Subcutaneous abdominal adipose tissue (tissue), 5 donors: ENCODE measurements at regions not wholly inside any gene's neighbourhood (a gene's known extent, or its start where the extent isn't known, plus 50 kb on each side); places are given as distances from the start of the nearest gene placed in this dataset.

ENCODE experiments used
- H3K27ac ChIP-seq: one replicate; pipeline ENCODE4 v1.7.0; 2013; ENCODE audit warnings: low read depth, mild to moderate bottlenecking, inconsistent platforms, low read length, moderate library complexity
- H3K27me3 ChIP-seq, 5 donors: one replicate each; pipeline ENCODE4 v1.7.0; 2013; ENCODE audit warnings: low read length in 5 of 5, inconsistent platforms in 1 of 5; ENCODE audit not compliant: control insufficient read depth in 5 of 5, insufficient read depth in 4 of 5
- H3K36me3 ChIP-seq, 5 donors: one replicate each; pipeline ENCODE4 v1.7.0; 2013; ENCODE audit warnings: low read length in 5 of 5; ENCODE audit not compliant: control insufficient read depth in 5 of 5, insufficient read depth in 5 of 5
- H3K4me1 ChIP-seq, 5 donors: one replicate each; pipeline ENCODE4 v1.7.0; 2013; ENCODE audit warnings: low read length in 5 of 5, mild to moderate bottlenecking in 3 of 5, moderate library complexity in 1 of 5; ENCODE audit not compliant: control insufficient read depth in 5 of 5, insufficient read depth in 5 of 5
- H3K4me3 ChIP-seq, 5 donors: one replicate each; pipeline ENCODE4 v1.7.0; 2013; ENCODE audit warnings: low read length in 5 of 5, low read depth in 1 of 5
- H3K9ac ChIP-seq, 5 donors: one replicate each; pipeline ENCODE4 v1.7.0; 2013; ENCODE audit warnings: low read length in 5 of 5, mild to moderate bottlenecking in 4 of 5, moderate library complexity in 3 of 5
- H3K9me3 ChIP-seq, 5 donors: one replicate each; pipeline ENCODE4 v1.7.0; 2013; ENCODE audit warnings: low read length in 5 of 5; ENCODE audit not compliant: control insufficient read depth in 5 of 5
- donor health status: healthy.
- donor health status: healthy.
- donor health status: healthy.
- donor health status: healthy.
- donor health status: healthy.

- Histone ChIP-seq H3K9me3 (peaks cover 4 to 18% (median 10%) of the 10 kb centered on the region in 5 donors), H3K4me3 (no peak overlapping the region), H3K36me3 (no peaks in the 10 kb centered on the region), H3K4me1 (peaks cover 0 to 60% (median 26%) of the 10 kb centered on the region in 5 donors), H3K9ac (no peak overlapping the region), H3K27ac (peak overlapping the region; percentile 67), H3K27me3 (peaks cover 4 to 30% (median 14%) of the 10 kb centered on the region in 5 donors)
These were observed 187.0 kb upstream of the C14orf180 start for GRCh38 chr14:104392396-104393198.

GRCh38 chr14:104393199-104393897, 186.2 kb upstream of the C14orf180 start:
- H3K27ac ChIP-seq, result peak overlapping the region; percentile 67

GRCh38 chr14:104393898-104394381, 185.6 kb upstream of the C14orf180 start:
- peaks cover 4 to 24% (median 14%) of the 10 kb centered on the region in 5 donors for H3K27me3 ChIP-seq
- no peaks in the 10 kb centered on the region for H3K36me3 ChIP-seq
- no peak overlapping the region for H3K9ac ChIP-seq
- peaks cover 0 to 55% (median 26%) of the 10 kb centered on the region in 5 donors for H3K4me1 ChIP-seq
- H3K27ac ChIP-seq, result peak overlapping the region; percentile 67
- no peak overlapping the region for H3K4me3 ChIP-seq
- peaks cover 6 to 31% (median 22%) of the 10 kb centered on the region in 5 donors for H3K9me3 ChIP-seq

More at GRCh38 chr14:104393199-104393897, 186.2 kb upstream of the C14orf180 start:
- Histone ChIP-seq H3K4me1 (peaks cover 0 to 55% (median 26%) of the 10 kb centered on the region in 5 donors), H3K9me3 (peaks cover 6 to 25% (median 17%) of the 10 kb centered on the region in 5 donors), H3K36me3 (no peaks in the 10 kb centered on the region), H3K27me3 (peaks cover 4 to 26% (median 14%) of the 10 kb centered on the region in 5 donors), H3K4me3 (no peak overlapping the region), H3K9ac (no peak overlapping the region)

- Histone ChIP-seq H3K9ac (no peak overlapping the region), H3K27me3 (peaks cover 4 to 23% (median 14%) of the 10 kb centered on the region in 5 donors), H3K27ac (no peak overlapping the region), H3K36me3 (no peaks in the 10 kb centered on the region), H3K4me3 (peak overlapping the region in 1 of 5 donors; percentile 23), H3K9me3 (peaks cover 6 to 35% (median 26%) of the 10 kb centered on the region in 5 donors), H3K4me1 (peaks cover 0 to 51% (median 26%) of the 10 kb centered on the region in 5 donors)
These were observed 185.1 kb upstream of the C14orf180 start for GRCh38 chr14:104394409-104394851.

- H3K27me3 ChIP-seq, result peaks cover 4 to 19% (median 14%) of the 10 kb centered on the region in 5 donors
- no peak overlapping the region for H3K27ac ChIP-seq
- H3K9ac ChIP-seq, result no peak overlapping the region
- H3K4me3 ChIP-seq, result no peak overlapping the region
- peaks cover 6 to 41% (median 32%) of the 10 kb centered on the region in 5 donors for H3K9me3 ChIP-seq
- no peaks in the 10 kb centered on the region for H3K36me3 ChIP-seq
- H3K4me1 ChIP-seq, result peaks cover 0 to 47% (median 26%) of the 10 kb centered on the region in 5 donors
These were observed 184.3 kb upstream of the C14orf180 start for GRCh38 chr14:104395276-104395675.

GRCh38 chr14:104395941-104396681, 183.5 kb upstream of the C14orf180 start:
- Histone ChIP-seq H3K4me1 (peaks cover 0 to 47% (median 26%) of the 10 kb centered on the region in 5 donors), H3K27ac (no peak overlapping the region), H3K27me3 (peaks cover 4 to 19% (median 14%) of the 10 kb centered on the region in 5 donors), H3K4me3 (no peak overlapping the region), H3K9ac (no peak overlapping the region), H3K36me3 (no peaks in the 10 kb centered on the region), H3K9me3 (peaks cover 6 to 41% (median 32%) of the 10 kb centered on the region in 5 donors)

GRCh38 chr14:104396682-104397470, 182.7 kb upstream of the C14orf180 start:
- H3K9me3 ChIP-seq, result peaks cover 6 to 41% (median 32%) of the 10 kb centered on the region in 5 donors
- no peak overlapping the region for H3K9ac ChIP-seq
- peaks cover 4 to 17% (median 12%) of the 10 kb centered on the region in 5 donors for H3K27me3 ChIP-seq
- peaks cover 0 to 45% (median 26%) of the 10 kb centered on the region in 5 donors for H3K4me1 ChIP-seq
- H3K27ac ChIP-seq, result no peak overlapping the region
- no peak overlapping the region for H3K4me3 ChIP-seq
- no peaks in the 10 kb centered on the region for H3K36me3 ChIP-seq

- H3K27ac ChIP-seq, result no peak overlapping the region
- H3K9ac ChIP-seq, result no peak overlapping the region
- peaks cover 6 to 41% (median 32%) of the 10 kb centered on the region in 5 donors for H3K9me3 ChIP-seq
- H3K4me1 ChIP-seq, result peaks cover 0 to 40% (median 25%) of the 10 kb centered on the region in 5 donors
- H3K4me3 ChIP-seq, result no peak overlapping the region
- no peaks in the 10 kb centered on the region for H3K36me3 ChIP-seq
- H3K27me3 ChIP-seq, result peaks cover 2 to 14% (median 11%) of the 10 kb centered on the region in 5 donors
These were observed 181.6 kb upstream of the C14orf180 start for GRCh38 chr14:104397956-104398355.

GRCh38 chr14:104398656-104399055, 180.9 kb upstream of the C14orf180 start:
- peaks cover 2 to 17% (median 8%) of the 10 kb centered on the region in 5 donors for H3K27me3 ChIP-seq
- H3K36me3 ChIP-seq, result no peaks in the 10 kb centered on the region
- H3K9me3 ChIP-seq, result peaks cover 6 to 41% (median 32%) of the 10 kb centered on the region in 5 donors
- H3K9ac ChIP-seq, result no peak overlapping the region
- H3K4me3 ChIP-seq, result no peak overlapping the region
- H3K27ac ChIP-seq, result no peak overlapping the region
- H3K4me1 ChIP-seq, result peaks cover 0 to 40% (median 20%) of the 10 kb centered on the region in 5 donors
